ENCODE measurements at regions not wholly inside any gene's neighbourhood (a gene's known extent, or its start where the extent isn't known, plus 50 kb on each side); places are given as distances from the start of the nearest gene placed in this dataset.

- Histone ChIP-seq H3K27ac (ENCODE audit: low read depth) (no peak overlapping the region), H2AFZ (no peak overlapping the region), H3K27me3 (ENCODE audit: insufficient read depth) (no peaks in the 10 kb centered on the region), H3K36me3 (ENCODE audit: insufficient read depth) (no peaks in the 10 kb centered on the region), H4K20me1 (replicated peaks; ENCODE audit: insufficient read depth) (no peaks in the 10 kb centered on the region), H3K4me3 (no peak overlapping the region), H3K79me2 (replicated peaks; ENCODE audit: insufficient read depth) (no peaks in the 10 kb centered on the region), H3F3A (replicated peaks; ENCODE audit: low read depth) (no peaks in the 10 kb centered on the region), H3K9me2 (ENCODE audit: insufficient read depth) (no peaks in the 10 kb centered on the region), H3K4me2 (no peak overlapping the region), H3K4me1 (ENCODE audit: insufficient read depth) (no peaks in the 10 kb centered on the region)
- H3K4me1 Mint-ChIP-seq = peaks cover 5% of the 10 kb centered on the region
- no peaks in the 10 kb centered on the region for H3K27me3 Mint-ChIP-seq (ENCODE audit: insufficient read depth, low read depth, poor library complexity)
- ATAC-seq (no peak), DNase-seq (ENCODE audit: low spot score) (no peak)
- H3K27ac Mint-ChIP-seq = no peak overlapping the region
- no peak overlapping the region for H3K4me3 Mint-ChIP-seq
- TF ChIP-seq EZH2 (IDR thresholded peaks at IDR 0.05; ENCODE audit: low read depth, unreplicated experiment) (no peak), CTCF (conservative IDR thresholded peaks at IDR 0.05; ENCODE audit: low read depth in 2 of 2) (no peak), NANOG (IDR thresholded peaks at IDR 0.05; ENCODE audit: borderline replicate concordance) (no peak), EZH2phosphoT487 (IDR thresholded peaks at IDR 0.05; ENCODE audit: unreplicated experiment) (no peak), ZNF331 (CRISPR knock-in tag; IDR thresholded peaks at IDR 0.05; ENCODE audit: low read depth) (no peak)
- no peaks in the 10 kb centered on the region for H3K36me3 Mint-ChIP-seq (ENCODE audit: low read depth)
- no peaks in the 10 kb centered on the region for H3K9me3 Mint-ChIP-seq
Measured at GRCh38 chr15:81893182-81893835, 152.5 kb downstream of the MEX3B start.

- DNase-seq (ENCODE audit: low spot score) (no peak), ATAC-seq (no peak)
- Mint-ChIP-seq H3K27ac (no peak overlapping the region), H3K9me3 (no peaks in the 10 kb centered on the region), H3K36me3 (ENCODE audit: low read depth) (no peaks in the 10 kb centered on the region), H3K4me1 (peaks cover 5% of the 10 kb centered on the region), H3K27me3 (ENCODE audit: insufficient read depth, low read depth, poor library complexity) (peaks cover 4% of the 10 kb centered on the region), H3K4me3 (no peak overlapping the region)
- Histone ChIP-seq H3K4me3 (no peak overlapping the region), H3K4me1 (ENCODE audit: insufficient read depth) (no peaks in the 10 kb centered on the region), H3F3A (replicated peaks; ENCODE audit: low read depth) (no peaks in the 10 kb centered on the region), H4K20me1 (replicated peaks; ENCODE audit: insufficient read depth) (no peaks in the 10 kb centered on the region), H3K27ac (ENCODE audit: low read depth) (no peak overlapping the region), H3K79me2 (replicated peaks; ENCODE audit: insufficient read depth) (no peaks in the 10 kb centered on the region), H2AFZ (no peak overlapping the region), H3K36me3 (ENCODE audit: insufficient read depth) (no peaks in the 10 kb centered on the region), H3K27me3 (ENCODE audit: insufficient read depth) (no peaks in the 10 kb centered on the region), H3K4me2 (no peak overlapping the region), H3K9me2 (ENCODE audit: insufficient read depth) (0 out of 2 replicates have a peak, but pooled peaks cover 4% of the 10 kb centered on the region)
- TF ChIP-seq JUNB (IDR thresholded peaks at IDR 0.05; ENCODE audit: unreplicated experiment) (no peak), ZNF462 (CRISPR knock-in tag; IDR thresholded peaks at IDR 0.05) (no peak), ZNF114 (CRISPR knock-in tag; IDR thresholded peaks at IDR 0.05) (no peak), POLR2AphosphoS5 (IDR thresholded peaks at IDR 0.05; ENCODE audit: low read depth) (no peak), ZNF331 (CRISPR knock-in tag; IDR thresholded peaks at IDR 0.05; ENCODE audit: low read depth) (no peak), REST (IDR thresholded peaks at IDR 0.05; ENCODE audit: unreplicated experiment) (no peak)
Measured at GRCh38 chr15:81890496-81890895, 155.3 kb downstream of the MEX3B start.

All from GM23338 (cell line).